CD4-positive, alpha-beta T cell (primary cell): ENCODE measurements at regions not wholly inside any gene's neighbourhood (a gene's known extent, or its start where the extent isn't known, plus 50 kb on each side); places are given as distances from the start of the nearest gene placed in this dataset.

Experiments used
- ATAC-seq: fragments of 200-7000 bp; cut with Tn5 transposase; one replicate; pipeline ENCODE4 v1.10.0; 2022; ENCODE audit warnings: mild to moderate bottlenecking; ENCODE audit not compliant: poor library complexity
- CTCF ChIA-PET: fragments of 350-600 bp; sonication (Branson Sonifier 250); formaldehyde crosslinking; loops from one replicate; lab custom pipeline; 2021; ENCODE audit warnings: antibody characterized with exemption, inconsistent platforms; lab: Charles Lee
- POLR2A ChIA-PET: fragments of 350-600 bp; sonication (Branson Sonifier 250); formaldehyde crosslinking; loops from one replicate; lab custom pipeline; 2021; ENCODE audit warnings: antibody characterized with exemption, inconsistent platforms; lab: Charles Lee
- DNase-seq, 14 experiments: peaks; one replicate each; pipeline ENCODE4 v3.0.0-alpha.2; 2013 to 2020; ENCODE audit warnings: mixed read lengths in 2 of 14
- H3K27ac ChIP-seq, 2 donors: one replicate each; pipeline versions ENCODE4 v1.5.1 to v1.7.0; 2013; ENCODE audit warnings: low read length in 2 of 2, low read depth in 1 of 2, mild to moderate bottlenecking in 1 of 2
- H3K27me3 ChIP-seq, 2 experiments: 1 replicate in 1 of 2; 2 replicates in 1 of 2; pipeline versions ENCODE4 v1.6.1 to v1.7.0; 2013; ENCODE audit warnings: low read length in 2 of 2, control low read depth in 1 of 2, mild to moderate bottlenecking in 1 of 2, moderate library complexity in 1 of 2; ENCODE audit not compliant: insufficient read depth in 2 of 2, control insufficient read depth in 1 of 2
- H3K36me3 ChIP-seq: one replicate; pipeline ENCODE4 v1.6.1; 2013; ENCODE audit warnings: low read length, control low read depth; ENCODE audit not compliant: insufficient read depth
- H3K4me1 ChIP-seq: one replicate; pipeline ENCODE4 v1.6.1; 2013; ENCODE audit warnings: low read length, control low read depth; ENCODE audit not compliant: insufficient read depth
- H3K4me3 ChIP-seq: one replicate; pipeline ENCODE4 v1.5.1; 2013; ENCODE audit warnings: mild to moderate bottlenecking, low read length, moderate library complexity
- H3K9me3 ChIP-seq, 2 experiments: 1 replicate in 1 of 2; 2 replicates in 1 of 2; pipeline versions ENCODE4 v1.6.1 to v1.7.0; 2013; ENCODE audit warnings: low read length in 2 of 2, mild to moderate bottlenecking in 2 of 2, control low read depth in 1 of 2, moderate library complexity in 1 of 2; ENCODE audit not compliant: control insufficient read depth in 1 of 2, insufficient read depth in 1 of 2
- H3K27ac Mint-ChIP-seq: one replicate; pipeline ENCODE4 v1.8.0; 2020; ENCODE audit warnings: mixed read lengths
- H3K27me3 Mint-ChIP-seq: one replicate; pipeline ENCODE4 v1.8.0; 2021; ENCODE audit warnings: mixed read lengths
- H3K36me3 Mint-ChIP-seq: one replicate; pipeline ENCODE4 v1.8.0; 2021; ENCODE audit warnings: low read depth, mixed read lengths
- H3K4me1 Mint-ChIP-seq: one replicate; pipeline ENCODE4 v1.8.0; 2021; ENCODE audit warnings: low read depth, mixed read lengths
- H3K4me3 Mint-ChIP-seq: one replicate; pipeline ENCODE4 v1.8.0; 2020; ENCODE audit warnings: mild to moderate bottlenecking, mixed read lengths
- H3K9me3 Mint-ChIP-seq: one replicate; pipeline ENCODE4 v1.8.0; 2020; ENCODE audit warnings: mixed read lengths
- CTCF ChIP-seq: fragments of 200-600 bp; IDR thresholded peaks from one replicate; pipeline ENCODE4 v1.8.0; 2022; ENCODE audit warnings: antibody characterized with exemption, mild to moderate bottlenecking
- intact Hi-C, 2 experiments: fragments of 100-400 bp; cut with DNase I in 1 of 2; cut with micrococcal nuclease in 1 of 2; formaldehyde crosslinking; loops; one replicate each; pipeline versions ENCODE4 v1.15.1 to v1.9.0; 2023 to 2025; cut with DNase I, micrococcal nuclease

- Mint-ChIP-seq H3K9me3 (no peaks in the 10 kb centered on the region), H3K4me3 (no peak overlapping the region), H3K27me3 (no peaks in the 10 kb centered on the region), H3K36me3 (no peaks in the 10 kb centered on the region), H3K4me1 (no peaks in the 10 kb centered on the region), H3K27ac (no peak overlapping the region)
- intact Hi-C loops: no loop called here
- Histone ChIP-seq H3K4me1 (no peaks in the 10 kb centered on the region), H3K9me3 (peaks cover 0 to 4% of the 10 kb centered on the region in 2 experiments), H3K27me3 (no peaks in the 10 kb centered on the region), H3K36me3 (no peaks in the 10 kb centered on the region), H3K27ac (no peak overlapping the region), H3K4me3 (no peak overlapping the region)
- no peak for TF ChIP-seq CTCF
- CTCF ChIA-PET: no interaction called here
- POLR2A ChIA-PET: no interaction called here
- ATAC-seq: no peak
- no peak for DNase-seq
Measured at GRCh38 chr5:35404701-35405100, 174.4 kb upstream of the PRLR start.

- Histone ChIP-seq H3K27me3 (no peaks in the 10 kb centered on the region), H3K27ac (no peak overlapping the region), H3K9me3 (peaks cover 0 to 4% of the 10 kb centered on the region in 2 experiments), H3K4me1 (no peaks in the 10 kb centered on the region), H3K4me3 (no peak overlapping the region), H3K36me3 (no peaks in the 10 kb centered on the region)
- no peak for TF ChIP-seq CTCF
- ChIA-PET CTCF (no interaction called here), POLR2A (no interaction called here)
- peaks cover 7% of the 10 kb centered on the region for H3K9me3 Mint-ChIP-seq
- H3K4me1 Mint-ChIP-seq: no peaks in the 10 kb centered on the region
- no peaks in the 10 kb centered on the region for H3K36me3 Mint-ChIP-seq
- no peak overlapping the region for H3K4me3 Mint-ChIP-seq
- peak in 2 of 14 experiments; percentile 25 to 46 for DNase-seq
- no peak overlapping the region for H3K27ac Mint-ChIP-seq
- ATAC-seq: no peak
- H3K27me3 Mint-ChIP-seq: peaks cover 10% of the 10 kb centered on the region
- intact Hi-C loops: no loop called here
Measured at GRCh38 chr5:35393901-35394300, 163.6 kb upstream of the PRLR start.

- H3K27me3 Mint-ChIP-seq: peaks cover 17% of the 10 kb centered on the region
- H3K36me3 ChIP-seq: no peaks in the 10 kb centered on the region
- TF ChIP-seq CTCF: no peak
- DNase-seq: no peak
- H3K9me3 Mint-ChIP-seq: no peaks in the 10 kb centered on the region
- H3K36me3 Mint-ChIP-seq: no peaks in the 10 kb centered on the region
- no peak overlapping the region for H3K4me3 Mint-ChIP-seq
- H3K27ac Mint-ChIP-seq: no peak overlapping the region
- ATAC-seq: no peak
- intact Hi-C loops: no loop called here
- H3K4me3 ChIP-seq: no peak overlapping the region
- peaks cover 0 to 12% of the 10 kb centered on the region in 2 experiments for H3K9me3 ChIP-seq
- no peaks in the 10 kb centered on the region for H3K4me1 Mint-ChIP-seq
- peaks cover 8 to 9% of the 10 kb centered on the region in 2 experiments for H3K27me3 ChIP-seq
- POLR2A ChIA-PET: no interaction called here
- no peaks in the 10 kb centered on the region for H3K4me1 ChIP-seq
- CTCF ChIA-PET: no interaction called here
- H3K27ac ChIP-seq: no peak overlapping the region
Measured at GRCh38 chr5:35384658-35385057, 154.4 kb upstream of the PRLR start.
